Activated naive CD8-positive, alpha-beta T cell treated with anti-CD3 and anti-CD28 coated beads, Interleukin-2, amount 50 U/mL, for 24 hours (primary cell): ENCODE measurements at regions not wholly inside any gene's neighbourhood (a gene's known extent, or its start where the extent isn't known, plus 50 kb on each side); places are given as distances from the start of the nearest gene placed in this dataset.
"Not testable (repeated sequence)": the region's sequence is repeated elsewhere in the genome, so short reads cannot be mapped to it uniquely, and the experiment has no call there.

Experiments
- ATAC-seq: fragments of 150-1000 bp; cut with Tn5 transposase; one replicate; pipeline ENCODE4 v1.10.0; 2021
- DNase-seq: peaks from one replicate; pipeline ENCODE4 v3.0.0; 2021
- H3K27ac Mint-ChIP-seq: one replicate; pipeline ENCODE4 v1.8.0; 2021; ENCODE audit warnings: mild to moderate bottlenecking, mixed read lengths
- H3K27me3 Mint-ChIP-seq: one replicate; pipeline ENCODE4 v1.8.0; 2021; ENCODE audit warnings: mixed read lengths
- H3K36me3 Mint-ChIP-seq: one replicate; pipeline ENCODE4 v1.8.0; 2021; ENCODE audit warnings: low read depth, mixed read lengths
- H3K4me1 Mint-ChIP-seq: one replicate; pipeline ENCODE4 v1.8.0; 2021; ENCODE audit warnings: mixed read lengths
- H3K4me3 Mint-ChIP-seq: one replicate; pipeline ENCODE4 v1.8.0; 2021; ENCODE audit warnings: mild to moderate bottlenecking, moderate library complexity, mixed read lengths
- H3K9me3 Mint-ChIP-seq: one replicate; pipeline ENCODE4 v1.8.0; 2021; ENCODE audit warnings: mixed read lengths

GRCh38 chr12:67876305-67876915 lies 112.8 kb upstream of the IFNG-AS1 start:
- Mint-ChIP-seq H3K27me3 (no peaks in the 10 kb centered on the region), H3K4me3 (no peak overlapping the region), H3K36me3 (no peaks in the 10 kb centered on the region), H3K9me3 (peaks cover 8% of the 10 kb centered on the region), H3K4me1 (peaks cover under 1% of the 10 kb centered on the region), H3K27ac (no peak overlapping the region)
- DNase-seq (no peak), ATAC-seq (no peak)

- H3K4me3 Mint-ChIP-seq: no peak overlapping the region
- no peaks in the 10 kb centered on the region for H3K36me3 Mint-ChIP-seq
- no peak for DNase-seq
- H3K4me1 Mint-ChIP-seq: peaks cover 12% of the 10 kb centered on the region
- H3K27ac Mint-ChIP-seq: no peak overlapping the region
- H3K9me3 Mint-ChIP-seq: peaks cover 8% of the 10 kb centered on the region
- ATAC-seq: no peak
- no peaks in the 10 kb centered on the region for H3K27me3 Mint-ChIP-seq
These were observed 111.5 kb upstream of the IFNG-AS1 start for GRCh38 chr12:67877727-67878126.

- H3K27me3 Mint-ChIP-seq: no peaks in the 10 kb centered on the region
- DNase-seq (no peak), ATAC-seq (no peak)
- H3K9me3 Mint-ChIP-seq: peaks cover 8% of the 10 kb centered on the region
- H3K36me3 Mint-ChIP-seq: no peaks in the 10 kb centered on the region
- peaks cover 12% of the 10 kb centered on the region for H3K4me1 Mint-ChIP-seq
- H3K27ac Mint-ChIP-seq: no peak overlapping the region
- H3K4me3 Mint-ChIP-seq: no peak overlapping the region
These were observed 109.3 kb upstream of the IFNG-AS1 start for GRCh38 chr12:67879937-67880336.

- Mint-ChIP-seq H3K4me1 (peaks cover 12% of the 10 kb centered on the region), H3K27me3 (no peaks in the 10 kb centered on the region), H3K4me3 (no peak overlapping the region), H3K27ac (no peak overlapping the region), H3K36me3 (no peaks in the 10 kb centered on the region), H3K9me3 (peaks cover 2% of the 10 kb centered on the region)
- ATAC-seq (no peak), DNase-seq (no peak)
These were observed 107.7 kb upstream of the IFNG-AS1 start for GRCh38 chr12:67881565-67881964.

GRCh38 chr12:67884596-67884995 lies 104.7 kb upstream of the IFNG-AS1 start:
- Mint-ChIP-seq H3K4me3 (no peak overlapping the region), H3K27me3 (peaks cover 2% of the 10 kb centered on the region), H3K9me3 (no peaks in the 10 kb centered on the region), H3K36me3 (no peaks in the 10 kb centered on the region), H3K4me1 (peaks cover 12% of the 10 kb centered on the region), H3K27ac (no peak overlapping the region)
- ATAC-seq (no peak), DNase-seq (no peak)

GRCh38 chr12:67885375-67886169 lies 103.7 kb upstream of the IFNG-AS1 start:
- H3K4me1 Mint-ChIP-seq: peaks cover 13% of the 10 kb centered on the region
- H3K9me3 Mint-ChIP-seq: no peaks in the 10 kb centered on the region
- no peak overlapping the region for H3K27ac Mint-ChIP-seq
- H3K36me3 Mint-ChIP-seq: no peaks in the 10 kb centered on the region
- no peak for DNase-seq
- ATAC-seq: no peak
- peaks cover 3% of the 10 kb centered on the region for H3K27me3 Mint-ChIP-seq
- H3K4me3 Mint-ChIP-seq: no peak overlapping the region

- peaks cover 4% of the 10 kb centered on the region for H3K27me3 Mint-ChIP-seq
- no peaks in the 10 kb centered on the region for H3K9me3 Mint-ChIP-seq
- no peak overlapping the region for H3K27ac Mint-ChIP-seq
- H3K36me3 Mint-ChIP-seq: no peaks in the 10 kb centered on the region
- H3K4me3 Mint-ChIP-seq: no peak overlapping the region
- DNase-seq (no peak), ATAC-seq (no peak)
- H3K4me1 Mint-ChIP-seq: peaks cover 18% of the 10 kb centered on the region
These were observed 102.2 kb upstream of the IFNG-AS1 start for GRCh38 chr12:67887065-67887464.

GRCh38 chr12:67889931-67890330 lies 99.3 kb upstream of the IFNG-AS1 start:
- no peak for ATAC-seq
- no peak overlapping the region for H3K4me3 Mint-ChIP-seq
- no peaks in the 10 kb centered on the region for H3K36me3 Mint-ChIP-seq
- H3K27me3 Mint-ChIP-seq: peaks cover 4% of the 10 kb centered on the region
- H3K4me1 Mint-ChIP-seq: peaks cover 18% of the 10 kb centered on the region
- DNase-seq: no peak
- no peak overlapping the region for H3K27ac Mint-ChIP-seq
- H3K9me3 Mint-ChIP-seq: peaks cover 4% of the 10 kb centered on the region

- H3K36me3 Mint-ChIP-seq: no peaks in the 10 kb centered on the region
- H3K27me3 Mint-ChIP-seq: peaks cover 4% of the 10 kb centered on the region
- DNase-seq: no peak
- no peak overlapping the region for H3K4me3 Mint-ChIP-seq
- no peak overlapping the region for H3K27ac Mint-ChIP-seq
- peak; percentile 52 for ATAC-seq
- peaks cover 18% of the 10 kb centered on the region for H3K4me1 Mint-ChIP-seq
- H3K9me3 Mint-ChIP-seq: peaks cover 4% of the 10 kb centered on the region
These were observed 98.5 kb upstream of the IFNG-AS1 start for GRCh38 chr12:67890726-67891258.

GRCh38 chr12:67891596-67891995 lies 97.7 kb upstream of the IFNG-AS1 start:
- Mint-ChIP-seq H3K4me3 (no peak overlapping the region), H3K4me1 (peaks cover 18% of the 10 kb centered on the region), H3K9me3 (peaks cover 4% of the 10 kb centered on the region), H3K36me3 (no peaks in the 10 kb centered on the region), H3K27ac (no peak overlapping the region), H3K27me3 (peaks cover 4% of the 10 kb centered on the region)
- DNase-seq (no peak), ATAC-seq (no peak)

GRCh38 chr12:67892259-67893021 lies 96.8 kb upstream of the IFNG-AS1 start:
- DNase-seq (no peak), ATAC-seq (no peak)
- H3K27ac Mint-ChIP-seq: no peak overlapping the region
- peaks cover 18% of the 10 kb centered on the region for H3K4me1 Mint-ChIP-seq
- H3K9me3 Mint-ChIP-seq: peaks cover 4% of the 10 kb centered on the region
- H3K36me3 Mint-ChIP-seq: no peaks in the 10 kb centered on the region
- H3K27me3 Mint-ChIP-seq: peaks cover 4% of the 10 kb centered on the region
- H3K4me3 Mint-ChIP-seq: no peak overlapping the region

GRCh38 chr12:67893022-67893580 lies 96.1 kb upstream of the IFNG-AS1 start:
- peaks cover 18% of the 10 kb centered on the region for H3K4me1 Mint-ChIP-seq
- peaks cover 4% of the 10 kb centered on the region for H3K27me3 Mint-ChIP-seq
- no peak overlapping the region for H3K27ac Mint-ChIP-seq
- peaks cover 4% of the 10 kb centered on the region for H3K9me3 Mint-ChIP-seq
- ATAC-seq (no peak), DNase-seq (no peak)
- H3K36me3 Mint-ChIP-seq: no peaks in the 10 kb centered on the region
- no peak overlapping the region for H3K4me3 Mint-ChIP-seq

- H3K4me1 Mint-ChIP-seq, H3K27me3 Mint-ChIP-seq, DNase-seq, H3K36me3 Mint-ChIP-seq, ATAC-seq, H3K4me3 Mint-ChIP-seq, H3K27ac Mint-ChIP-seq, H3K9me3 Mint-ChIP-seq: not testable (repeated sequence)
These were observed 88.8 kb upstream of the IFNG-AS1 start for GRCh38 chr12:67900418-67900817.

GRCh38 chr12:67909091-67909531 lies 80.1 kb upstream of the IFNG-AS1 start:
- Mint-ChIP-seq H3K4me3 (no peak overlapping the region), H3K27me3 (peaks cover 1% of the 10 kb centered on the region), H3K36me3 (no peaks in the 10 kb centered on the region), H3K27ac (no peak overlapping the region), H3K9me3 (peaks cover 13% of the 10 kb centered on the region), H3K4me1 (no peaks in the 10 kb centered on the region)
- DNase-seq: no peak
- no peak for ATAC-seq
